GM12878 (cell line): ENCODE measurements at regions not wholly inside any gene's neighbourhood (a gene's known extent, or its start where the extent isn't known, plus 50 kb on each side); places are given as distances from the start of the nearest gene placed in this dataset.

ENCODE experiments used
- ATAC-seq: fragments of 200-7000 bp; cut with Tn5 transposase; 3 replicates; pipeline ENCODE4 v1.9.1; 2020; ENCODE audit warnings: mild to moderate bottlenecking, moderate library complexity
- BruUV-seq: library from RNA; stranded (reverse); fragments of 400-500 nt; replicated peaks from 2 replicates; lab custom pipeline; 2021; lab: Mats Ljungman, UMichigan
- CTCF ChIA-PET: fragments of 300-600 bp; sonication (Branson Sonifier 250); formaldehyde crosslinking; extraction: SDS; loops from one replicate; lab custom pipeline; 2021; ENCODE audit warnings: inconsistent platforms; lab: Yijun Ruan, JAX
- POLR2A ChIA-PET: fragments of 350-600 bp; formaldehyde crosslinking; extraction: SDS; loops from one replicate; lab custom pipeline; 2021; ENCODE audit warnings: inconsistent platforms; lab: Charles Lee
- RAD21 ChIA-PET: fragments of 300-600 bp; sonication (Branson Sonifier 250); formaldehyde crosslinking; loops from one replicate; lab custom pipeline; 2023; ENCODE audit warnings: antibody characterized with exemption; ENCODE audit not compliant: unreplicated experiment; lab: Charles Lee
- SMC1A ChIA-PET: fragments of 300-600 bp; sonication (Branson Sonifier 250); formaldehyde crosslinking; loops from one replicate; lab custom pipeline; 2023; ENCODE audit not compliant: unreplicated experiment, uncharacterized antibody; lab: Charles Lee
- DNase-seq: peaks from one replicate; pipeline ENCODE4 v3.0.0-alpha.2; 2011; ENCODE audit warnings: low read depth, low spot score
- FAIRE-seq: peaks from 3 replicates; lab custom pipeline; 2011; peaks lifted over from hg19 to GRCh38; lab: Jason Lieb, UNC
- H2AFZ ChIP-seq: 2 replicates; pipeline ENCODE4 v1.6.0; 2011; ENCODE audit warnings: low read depth, low read length, control low read depth; ENCODE audit not compliant: control insufficient read depth
- H3K27ac ChIP-seq: 2 replicates; pipeline ENCODE4 v1.5.1; 2011; ENCODE audit warnings: control low read depth; ENCODE audit not compliant: control insufficient read depth, insufficient read depth
- H3K27me3 ChIP-seq, 2 experiments: replicated peaks in 1 of 2; 2 replicates each; pipeline versions ENCODE4 v1.6.0 to v1.6.1; 2011; ENCODE audit warnings: low read length in 1 of 2; ENCODE audit not compliant: control insufficient read depth in 2 of 2, insufficient read depth in 2 of 2
- H3K36me3 ChIP-seq, 2 experiments: 2 replicates each; pipeline ENCODE4 v1.5.1; 2011; ENCODE audit warnings: low read length in 1 of 2; ENCODE audit not compliant: control insufficient read depth in 2 of 2, insufficient read depth in 2 of 2
- H3K4me1 ChIP-seq: 2 replicates; pipeline ENCODE4 v1.6.1; 2011; ENCODE audit warnings: mild to moderate bottlenecking, low read length, moderate library complexity, mixed read lengths; ENCODE audit not compliant: control insufficient read depth, insufficient read depth
- H3K4me2 ChIP-seq: 2 replicates; pipeline ENCODE4 v1.6.0; 2011; ENCODE audit warnings: control low read depth; ENCODE audit not compliant: control insufficient read depth, insufficient read depth
- H3K4me3 ChIP-seq: fragments of 200-600 bp; sonication (generic); 2 replicates; pipeline ENCODE4 v1.5.1; 2016
- H3K79me2 ChIP-seq: 2 replicates; pipeline ENCODE4 v1.6.0; 2011; ENCODE audit warnings: low read length; ENCODE audit not compliant: control insufficient read depth, insufficient read depth
- H3K9ac ChIP-seq: 2 replicates; pipeline ENCODE4 v1.8.0; 2011; ENCODE audit warnings: low read length, control low read depth, mixed read lengths; ENCODE audit not compliant: control insufficient read depth, insufficient read depth
- H3K9me3 ChIP-seq: replicated peaks from 3 replicates; pipeline ENCODE4 v1.5.1; 2011; ENCODE audit warnings: mild to moderate bottlenecking, low read length; ENCODE audit not compliant: control insufficient read depth, insufficient read depth
- H4K20me1 ChIP-seq: 2 replicates; pipeline ENCODE4 v1.6.0; 2011; ENCODE audit not compliant: control insufficient read depth, insufficient read depth
- E2F4 ChIP-seq: IDR thresholded peaks from 2 replicates; pipeline ENCODE4 v1.6.1; 2012; ENCODE audit warnings: low read depth, low read length, improper control_type of control experiment
- HCFC1 ChIP-seq: fragments of 150-350 bp; IDR thresholded peaks from 2 replicates; pipeline ENCODE4 v1.6.1; 2014; ENCODE audit warnings: low read length
- IKZF2 ChIP-seq, 2 experiments: fragments of 450-650 bp; IDR thresholded peaks; 2 replicates each; pipeline ENCODE4 v1.6.1; 2017; ENCODE audit warnings: mild to moderate bottlenecking in 2 of 2, moderate library complexity in 2 of 2
- MEF2A ChIP-seq: IDR thresholded peaks from 2 replicates; pipeline ENCODE4 v1.6.1; 2011; ENCODE audit warnings: low read depth, mild to moderate bottlenecking, low read length, moderate library complexity; ENCODE audit not compliant: insufficient read depth
- MEF2B ChIP-seq: fragments of 450-650 bp; IDR thresholded peaks from 2 replicates; pipeline ENCODE4 v1.6.1; 2018; ENCODE audit warnings: mild to moderate bottlenecking, moderate library complexity; ENCODE audit not compliant: partially characterized antibody, poor library complexity, severe bottlenecking
- MYC ChIP-seq: IDR thresholded peaks from 2 replicates; pipeline ENCODE4 v1.6.1; 2011; ENCODE audit warnings: mild to moderate bottlenecking, low read length, moderate library complexity, inconsistent platforms; ENCODE audit not compliant: insufficient read depth, insufficient replicate concordance, insufficient read length, severe bottlenecking
- RELB ChIP-seq: fragments of 450-650 bp; IDR thresholded peaks from 2 replicates; pipeline ENCODE4 v1.6.1; 2017; ENCODE audit warnings: low read depth, mild to moderate bottlenecking, moderate library complexity
- SIX5 ChIP-seq: IDR thresholded peaks from 2 replicates; pipeline ENCODE4 v1.6.1; 2011; ENCODE audit warnings: mild to moderate bottlenecking, low read depth, low read length, moderate library complexity; ENCODE audit not compliant: severe bottlenecking
- SUZ12 ChIP-seq: fragments of 200-600 bp; sonication (generic); IDR thresholded peaks from one replicate; pipeline ENCODE4 v1.6.1; 2018; ENCODE audit warnings: antibody characterized with exemption, mild to moderate bottlenecking; ENCODE audit not compliant: unreplicated experiment
- ZNF24 ChIP-seq: fragments of 450-650 bp; IDR thresholded peaks from 2 replicates; pipeline ENCODE4 v1.6.1; 2017; ENCODE audit warnings: antibody characterized with exemption, mild to moderate bottlenecking
- WGBS: methylation state at CpG from one replicate; pipeline ENCODE4 v1.1.6; 2016; ENCODE audit warnings: low lambda C conversion rate; ENCODE audit not compliant: insufficient replicate concordance, insufficient coverage; ENCODE audit errors: missing lambda C conversion rate; 5-methylcytosine and 5-hydroxymethylcytosine counted together
- in situ Hi-C: fragments of 300-500 bp; cut with MboI; formaldehyde crosslinking; loops from 9 replicates; pipeline ENCODE4 v1.14.3; 2018; ENCODE audit warnings: mixed read lengths
- intact Hi-C: fragments of 100-400 bp; cut with micrococcal nuclease; formaldehyde crosslinking; loops from one replicate; pipeline ENCODE4 v1.14.2; 2022; ENCODE audit not compliant: unreplicated experiment
- TF ChIP-seq, protein P1 (sequence below): fragments of 450-650 bp; IDR thresholded peaks from 2 replicates; pipeline ENCODE4 v1.6.1; 2017; ENCODE audit warnings: mild to moderate bottlenecking, moderate library complexity
- TF ChIP-seq, protein P2 (sequence below): IDR thresholded peaks from 2 replicates; pipeline ENCODE4 v1.6.1; 2012; ENCODE audit warnings: mild to moderate bottlenecking, low read depth, low read length

DNA sequence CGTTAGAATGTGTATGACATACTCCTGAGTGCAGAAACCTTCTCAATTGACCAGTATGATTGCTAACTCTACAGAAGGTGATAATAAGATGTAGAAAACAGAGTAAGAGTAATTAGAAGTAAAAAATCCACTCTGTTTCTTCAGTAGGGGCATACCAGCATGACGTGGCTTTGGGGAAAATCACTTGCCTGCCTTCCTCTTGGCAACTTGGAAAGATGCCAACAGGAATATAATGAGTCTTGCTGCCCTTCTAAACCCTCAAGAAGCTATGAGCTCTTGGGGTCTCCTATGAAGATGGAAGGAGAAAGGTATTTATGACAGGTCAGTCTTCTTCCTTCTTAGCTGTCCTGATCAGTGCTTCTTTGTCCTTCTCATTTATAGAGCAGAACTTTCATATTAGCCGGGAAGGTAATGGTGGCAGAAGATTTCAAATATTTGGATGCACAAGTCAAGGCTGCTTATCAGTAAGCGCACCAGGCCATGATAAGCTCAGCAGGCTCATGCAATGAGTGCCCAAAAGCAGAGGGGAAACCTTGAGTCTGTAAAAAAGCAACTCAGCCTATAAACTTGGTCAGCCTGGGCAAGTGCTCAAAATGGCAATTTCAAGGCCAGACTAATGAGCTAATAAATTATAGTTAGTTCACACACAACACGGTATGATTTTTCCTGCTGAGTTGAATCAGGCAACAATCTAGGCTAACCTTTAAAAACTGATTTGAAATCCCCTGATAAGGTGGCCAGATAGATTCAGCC lies 69.7 kb upstream of the PPARGC1A start:
- Histone ChIP-seq H3K4me1 (no peaks in the 10 kb centered on the region), H3K79me2 (no peaks in the 10 kb centered on the region), H3K4me2 (no peak overlapping the region), H3K27me3 (no peaks in the 10 kb centered on the region), H3K27ac (no peak overlapping the region), H3K9ac (no peak overlapping the region), H4K20me1 (no peaks in the 10 kb centered on the region), H2AFZ (no peak overlapping the region), H3K9me3 (no peaks in the 10 kb centered on the region), H3K36me3 (no peaks in the 10 kb centered on the region), H3K4me3 (no peak overlapping the region)
- CTCF ChIA-PET: no interaction called here
- FAIRE-seq: no peak
- POLR2A ChIA-PET: no interaction called here
- RAD21 ChIA-PET: no interaction called here
- SMC1A ChIA-PET: no interaction called here
- no peak for ATAC-seq
- TF ChIP-seq ZNF24 (no peak), RELB (no peak), MEF2B (no peak), E2F4 (no peak), IKZF2 (IDR thresholded peaks at IDR 0.05) (no peak), MEF2A (no peak), SIX5 (no peak), HCFC1 (no peak), MYC (no peak), SUZ12 (no peak)
- TF ChIP-seq, protein P1, sequence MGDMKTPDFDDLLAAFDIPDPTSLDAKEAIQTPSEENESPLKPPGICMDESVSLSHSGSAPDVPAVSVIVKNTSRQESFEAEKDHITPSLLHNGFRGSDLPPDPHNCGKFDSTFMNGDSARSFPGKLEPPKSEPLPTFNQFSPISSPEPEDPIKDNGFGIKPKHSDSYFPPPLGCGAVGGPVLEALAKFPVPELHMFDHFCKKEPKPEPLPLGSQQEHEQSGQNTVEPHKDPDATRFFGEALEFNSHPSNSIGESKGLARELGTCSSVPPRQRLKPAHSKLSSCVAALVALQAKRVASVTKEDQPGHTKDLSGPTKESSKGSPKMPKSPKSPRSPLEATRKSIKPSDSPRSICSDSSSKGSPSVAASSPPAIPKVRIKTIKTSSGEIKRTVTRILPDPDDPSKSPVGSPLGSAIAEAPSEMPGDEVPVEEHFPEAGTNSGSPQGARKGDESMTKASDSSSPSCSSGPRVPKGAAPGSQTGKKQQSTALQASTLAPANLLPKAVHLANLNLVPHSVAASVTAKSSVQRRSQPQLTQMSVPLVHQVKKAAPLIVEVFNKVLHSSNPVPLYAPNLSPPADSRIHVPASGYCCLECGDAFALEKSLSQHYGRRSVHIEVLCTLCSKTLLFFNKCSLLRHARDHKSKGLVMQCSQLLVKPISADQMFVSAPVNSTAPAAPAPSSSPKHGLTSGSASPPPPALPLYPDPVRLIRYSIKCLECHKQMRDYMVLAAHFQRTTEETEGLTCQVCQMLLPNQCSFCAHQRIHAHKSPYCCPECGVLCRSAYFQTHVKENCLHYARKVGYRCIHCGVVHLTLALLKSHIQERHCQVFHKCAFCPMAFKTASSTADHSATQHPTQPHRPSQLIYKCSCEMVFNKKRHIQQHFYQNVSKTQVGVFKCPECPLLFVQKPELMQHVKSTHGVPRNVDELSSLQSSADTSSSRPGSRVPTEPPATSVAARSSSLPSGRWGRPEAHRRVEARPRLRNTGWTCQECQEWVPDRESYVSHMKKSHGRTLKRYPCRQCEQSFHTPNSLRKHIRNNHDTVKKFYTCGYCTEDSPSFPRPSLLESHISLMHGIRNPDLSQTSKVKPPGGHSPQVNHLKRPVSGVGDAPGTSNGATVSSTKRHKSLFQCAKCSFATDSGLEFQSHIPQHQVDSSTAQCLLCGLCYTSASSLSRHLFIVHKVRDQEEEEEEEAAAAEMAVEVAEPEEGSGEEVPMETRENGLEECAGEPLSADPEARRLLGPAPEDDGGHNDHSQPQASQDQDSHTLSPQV: no peak
- TF ChIP-seq, protein P2, sequence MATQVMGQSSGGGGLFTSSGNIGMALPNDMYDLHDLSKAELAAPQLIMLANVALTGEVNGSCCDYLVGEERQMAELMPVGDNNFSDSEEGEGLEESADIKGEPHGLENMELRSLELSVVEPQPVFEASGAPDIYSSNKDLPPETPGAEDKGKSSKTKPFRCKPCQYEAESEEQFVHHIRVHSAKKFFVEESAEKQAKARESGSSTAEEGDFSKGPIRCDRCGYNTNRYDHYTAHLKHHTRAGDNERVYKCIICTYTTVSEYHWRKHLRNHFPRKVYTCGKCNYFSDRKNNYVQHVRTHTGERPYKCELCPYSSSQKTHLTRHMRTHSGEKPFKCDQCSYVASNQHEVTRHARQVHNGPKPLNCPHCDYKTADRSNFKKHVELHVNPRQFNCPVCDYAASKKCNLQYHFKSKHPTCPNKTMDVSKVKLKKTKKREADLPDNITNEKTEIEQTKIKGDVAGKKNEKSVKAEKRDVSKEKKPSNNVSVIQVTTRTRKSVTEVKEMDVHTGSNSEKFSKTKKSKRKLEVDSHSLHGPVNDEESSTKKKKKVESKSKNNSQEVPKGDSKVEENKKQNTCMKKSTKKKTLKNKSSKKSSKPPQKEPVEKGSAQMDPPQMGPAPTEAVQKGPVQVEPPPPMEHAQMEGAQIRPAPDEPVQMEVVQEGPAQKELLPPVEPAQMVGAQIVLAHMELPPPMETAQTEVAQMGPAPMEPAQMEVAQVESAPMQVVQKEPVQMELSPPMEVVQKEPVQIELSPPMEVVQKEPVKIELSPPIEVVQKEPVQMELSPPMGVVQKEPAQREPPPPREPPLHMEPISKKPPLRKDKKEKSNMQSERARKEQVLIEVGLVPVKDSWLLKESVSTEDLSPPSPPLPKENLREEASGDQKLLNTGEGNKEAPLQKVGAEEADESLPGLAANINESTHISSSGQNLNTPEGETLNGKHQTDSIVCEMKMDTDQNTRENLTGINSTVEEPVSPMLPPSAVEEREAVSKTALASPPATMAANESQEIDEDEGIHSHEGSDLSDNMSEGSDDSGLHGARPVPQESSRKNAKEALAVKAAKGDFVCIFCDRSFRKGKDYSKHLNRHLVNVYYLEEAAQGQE: no peak
- no peak for DNase-seq
- in situ Hi-C loops: no loop called here
- BruUV-seq: no TSS peak
- 29% methylated on average over 5 of the region's 5 CpGs for WGBS
- intact Hi-C loops: no loop called here
